ENCODE measurements at regions not wholly inside any gene's neighbourhood (a gene's known extent, or its start where the extent isn't known, plus 50 kb on each side); places are given as distances from the start of the nearest gene placed in this dataset.

- TF ChIP-seq POLR2A (IDR thresholded peaks at IDR 0.05) (no peak), CTCF (IDR thresholded peaks at IDR 0.05) (no peak)
Observed at GRCh38 chr6:167690931-167691330, 135.8 kb upstream of the AFDN start.
